Glomerular visceral epithelial cell (primary cell): ENCODE measurements at regions not wholly inside any gene's neighbourhood (a gene's known extent, or its start where the extent isn't known, plus 50 kb on each side); places are given as distances from the start of the nearest gene placed in this dataset.

Experiments
- DNase-seq: peaks from one replicate; pipeline ENCODE4 v3.0.0-alpha.2; 2016; ENCODE audit errors: extremely low spot score

DNA sequence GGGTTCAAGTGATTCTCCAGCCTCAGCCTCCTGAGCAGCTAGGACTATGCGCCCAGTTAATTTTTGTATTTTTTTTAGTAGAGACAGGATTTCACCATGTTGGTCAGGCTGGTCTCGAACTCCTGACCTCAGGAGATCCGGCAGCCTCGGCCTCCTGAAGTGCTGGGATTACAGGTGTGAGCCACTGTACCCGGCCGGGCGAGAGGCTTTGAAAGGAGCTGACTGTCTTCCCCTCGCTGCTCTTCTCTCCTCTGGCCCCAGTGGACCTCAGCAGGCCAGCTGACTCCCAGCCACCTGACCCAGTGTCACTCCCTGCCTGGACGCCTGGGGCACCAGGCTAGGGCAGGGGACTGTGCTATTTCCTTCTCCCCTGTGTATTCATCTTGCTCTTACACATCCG, 89.5 kb upstream of the ANKRD55 start:
- no peak for DNase-seq

DNA sequence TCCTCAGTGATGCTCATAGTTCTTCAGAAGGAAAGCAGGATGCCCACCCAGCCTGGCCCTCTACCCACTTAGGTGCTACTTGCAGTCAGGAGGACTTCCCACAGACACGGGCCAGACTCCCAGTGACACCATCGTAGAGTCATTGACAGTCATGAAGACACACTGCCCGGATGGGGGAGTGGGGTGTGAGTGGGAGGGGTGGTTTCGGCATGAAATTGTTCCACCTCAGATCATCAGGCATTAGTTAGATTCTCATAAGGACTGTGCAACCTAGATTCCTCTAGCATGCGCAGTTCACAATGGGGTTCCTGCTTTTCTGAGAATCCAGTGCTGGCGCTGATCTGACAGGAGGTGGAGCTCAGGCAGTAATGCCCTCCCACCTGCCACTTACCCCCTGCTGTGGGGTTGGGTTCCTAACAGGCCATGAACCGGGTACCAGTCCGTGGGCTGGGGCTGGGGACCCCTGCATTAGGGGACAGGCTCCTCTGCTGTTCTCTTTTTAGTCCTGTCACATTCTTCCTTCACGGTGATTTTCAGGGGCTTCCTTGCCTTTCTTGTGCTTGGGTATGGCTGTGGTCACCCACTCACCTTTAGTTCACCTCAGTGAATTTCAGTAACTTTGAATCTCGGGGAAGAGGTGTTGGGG, 88.2 kb upstream of the ANKRD55 start:
- no peak for DNase-seq

DNA sequence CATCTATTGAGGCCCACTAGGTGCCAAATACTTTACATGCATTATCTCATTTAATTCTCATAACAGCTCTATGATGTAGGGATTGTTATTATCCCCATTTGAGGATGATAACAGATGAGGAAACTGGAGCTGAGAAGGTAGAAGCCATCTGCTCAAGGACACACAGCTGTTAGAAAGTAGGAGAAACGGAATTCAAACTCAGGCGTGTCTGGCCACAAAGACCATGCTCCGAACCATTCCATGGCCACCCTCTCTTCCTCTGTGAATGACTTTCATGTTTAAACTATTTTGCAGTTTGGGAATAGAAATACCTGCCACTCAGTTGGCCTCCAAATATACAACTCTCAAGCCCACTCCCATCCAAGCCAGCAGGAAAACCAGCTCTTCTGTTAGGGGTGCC, 87.6 kb upstream of the ANKRD55 start:
- no peak for DNase-seq

DNA sequence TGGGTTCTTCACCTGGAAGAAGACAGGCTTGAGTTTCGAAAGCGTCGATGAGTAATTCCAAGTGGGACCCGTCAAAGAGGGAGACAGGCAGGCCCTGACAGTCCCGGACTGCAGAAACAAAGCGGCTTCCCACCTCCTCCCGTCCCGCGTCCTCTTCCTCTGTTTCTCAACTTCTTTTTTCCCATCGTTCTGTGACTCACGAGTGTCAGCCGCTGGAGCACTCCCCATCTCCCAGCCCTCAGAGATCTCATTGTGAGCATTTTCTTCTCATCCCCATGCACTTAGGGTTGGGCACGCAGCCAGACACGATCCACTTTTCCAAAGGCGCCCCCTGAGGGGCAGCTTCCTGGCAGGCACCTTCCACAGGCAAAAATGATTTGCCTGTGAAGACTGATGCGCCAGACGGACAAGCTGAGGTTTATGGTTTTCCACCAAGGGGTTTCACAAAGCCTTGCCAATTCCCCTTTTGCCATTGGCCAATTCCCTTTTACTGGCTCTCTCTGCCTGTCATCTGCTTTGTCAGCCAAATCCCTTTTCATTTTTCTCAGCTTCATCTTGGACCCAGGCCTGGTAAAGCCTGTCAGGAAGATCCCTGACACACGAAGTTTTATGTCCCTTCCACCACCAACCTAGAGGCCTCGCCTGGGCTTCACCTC, 86.5 kb upstream of the ANKRD55 start:
- no peak for DNase-seq

DNA sequence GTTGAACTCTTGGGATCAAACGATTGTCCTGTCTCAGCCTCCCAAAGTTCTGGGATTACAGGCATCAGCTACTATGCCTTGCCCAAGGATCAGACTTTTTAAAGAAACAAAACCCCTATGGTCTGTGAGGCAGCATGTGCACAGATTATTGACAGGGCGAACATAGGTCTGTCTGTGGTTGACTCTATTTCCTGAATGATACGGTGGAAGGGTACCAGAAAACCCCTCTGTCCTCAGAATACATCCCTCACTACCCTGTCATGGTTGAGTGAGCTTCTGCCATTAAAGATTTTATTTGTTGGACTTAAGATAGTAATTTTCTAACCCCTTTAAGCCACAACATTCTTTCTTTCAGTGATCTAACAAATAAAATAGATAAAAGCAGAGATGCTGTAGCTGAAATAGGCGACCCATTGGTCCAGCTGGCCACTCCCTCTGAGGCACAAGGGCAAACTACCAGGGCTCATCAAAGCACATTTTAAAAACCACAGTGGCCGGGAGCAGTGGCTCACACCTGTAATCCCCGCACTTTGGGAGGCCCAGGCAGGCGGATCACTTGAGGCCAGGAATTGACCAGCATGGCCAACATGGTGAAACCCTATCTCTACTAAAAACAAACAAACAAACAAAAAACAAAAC, 84.9 kb upstream of the ANKRD55 start:
- peak; percentile 26 for DNase-seq

DNA sequence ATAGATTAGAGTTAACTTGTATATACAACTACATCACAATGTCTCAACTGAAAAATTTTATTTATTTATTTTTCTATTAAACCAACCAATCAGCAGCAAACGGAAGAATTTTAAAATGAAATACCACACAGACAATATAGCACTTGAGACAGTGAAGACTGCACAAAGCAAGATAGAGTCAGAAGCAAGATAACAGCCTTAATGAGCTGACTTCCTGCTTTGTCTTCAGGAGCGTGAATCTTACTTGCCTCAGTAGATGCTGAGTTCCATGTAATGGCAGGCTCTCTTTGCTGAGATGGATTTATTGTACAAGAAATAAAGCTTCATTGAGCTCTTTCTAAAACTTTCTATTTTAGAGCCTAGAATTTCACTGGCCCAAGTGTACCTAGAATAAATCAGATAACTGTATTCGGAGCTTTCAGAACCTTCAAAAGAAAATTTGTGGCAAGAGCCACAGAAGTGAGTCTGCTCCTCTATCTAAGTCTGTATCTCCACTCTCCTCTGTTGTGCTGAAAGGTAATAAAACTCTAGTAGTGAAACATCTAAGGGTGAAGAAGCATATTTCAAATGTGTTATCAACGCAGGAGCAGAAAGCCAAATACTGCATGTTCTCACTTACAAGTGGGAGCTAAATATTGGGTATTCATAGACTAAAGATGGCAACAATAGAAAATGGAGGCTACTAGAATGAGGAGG, 83.3 kb upstream of the ANKRD55 start:
- DNase-seq: no peak

DNA sequence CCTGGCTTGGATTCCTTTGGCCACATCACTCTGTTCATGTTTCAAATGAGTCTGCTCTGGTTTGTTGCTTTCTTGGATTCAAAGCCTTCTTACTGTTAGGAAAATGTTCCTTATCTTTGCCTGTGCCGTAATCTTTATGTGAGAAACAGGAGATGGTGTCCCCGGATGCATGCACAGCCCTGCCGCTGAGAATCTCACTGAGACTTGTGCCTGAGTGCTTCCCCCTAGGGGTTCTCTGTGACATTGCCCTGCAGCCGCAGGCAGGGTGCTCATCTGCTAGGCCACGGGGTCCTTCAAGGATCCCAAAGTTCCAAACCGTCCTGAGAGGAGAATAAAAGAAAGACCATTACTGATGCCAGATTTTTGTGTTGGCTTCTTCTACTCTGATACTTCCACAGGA, 81.4 kb upstream of the ANKRD55 start:
- DNase-seq: no peak

DNA sequence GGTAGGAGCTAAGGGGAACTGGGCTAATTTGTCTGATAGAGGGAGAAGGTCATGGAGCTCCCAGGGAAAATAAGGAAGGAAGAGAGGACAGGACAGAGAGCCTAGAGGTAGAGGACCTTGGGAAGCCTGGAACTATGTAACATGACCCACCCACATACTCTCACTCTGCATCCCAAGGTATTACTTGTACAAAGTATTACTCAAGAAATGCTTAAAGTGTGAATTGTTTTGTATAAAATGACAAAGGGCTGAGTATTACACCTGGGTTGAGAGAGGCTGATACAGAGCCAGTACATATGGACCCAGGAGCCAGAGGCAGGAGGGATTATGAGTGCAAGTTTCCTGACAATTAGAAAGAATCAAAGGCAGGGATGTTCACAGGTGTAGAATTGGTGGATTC, 80.5 kb upstream of the ANKRD55 start:
- no peak for DNase-seq

DNA sequence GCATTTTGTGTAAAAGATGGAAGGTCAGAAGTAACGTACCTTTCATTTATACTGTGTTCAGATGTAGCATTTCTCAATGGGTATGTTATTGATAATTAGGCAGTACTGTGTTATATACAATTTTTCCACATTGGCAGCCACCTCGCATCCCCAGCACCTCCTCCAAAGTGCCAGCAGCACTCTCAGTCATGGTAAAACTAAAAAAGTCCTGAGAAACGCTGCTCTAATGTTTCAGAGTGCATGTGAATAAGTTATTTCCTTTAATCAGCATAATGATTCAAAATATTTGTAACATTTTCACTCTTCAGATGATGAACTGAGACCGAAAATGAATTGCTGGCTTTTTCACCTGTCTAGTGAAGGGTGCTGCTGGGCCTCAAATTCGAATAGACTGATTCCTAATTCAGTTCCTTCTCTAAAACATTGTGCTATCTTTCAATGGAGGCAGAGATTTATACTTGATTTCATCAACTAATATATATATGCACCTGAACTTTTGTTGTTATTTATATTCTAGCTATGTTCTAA, 79.9 kb upstream of the ANKRD55 start:
- DNase-seq: no peak

DNA sequence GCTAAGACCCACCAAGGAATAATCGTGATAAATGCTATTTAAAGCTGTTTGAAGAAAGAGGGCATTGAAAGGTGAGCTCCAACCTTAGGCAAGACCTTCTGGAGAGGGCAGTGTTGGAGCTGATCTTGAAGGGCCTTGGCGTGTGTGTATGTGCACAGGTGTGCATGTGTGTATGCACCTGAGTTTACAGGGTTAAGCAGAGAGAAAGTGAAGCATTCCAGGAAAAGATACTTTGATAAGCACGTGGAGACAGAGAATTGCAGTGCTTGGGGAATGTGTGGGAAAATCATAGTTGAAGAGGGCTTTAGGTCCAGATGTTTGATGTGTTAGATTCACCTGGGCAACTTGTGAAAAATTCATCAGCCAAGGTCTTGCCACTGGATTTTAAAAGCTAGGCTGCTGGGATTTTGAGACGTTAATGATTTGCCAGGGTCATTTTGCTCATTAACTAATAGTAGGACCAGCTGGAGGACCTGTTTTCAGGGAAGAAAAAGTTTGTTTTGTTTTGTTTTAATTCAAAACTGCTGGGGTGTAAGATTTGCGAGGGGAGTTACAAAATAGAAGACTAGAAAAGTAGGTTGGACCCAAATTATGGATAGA, 78.3 kb upstream of the ANKRD55 start:
- no peak for DNase-seq

DNA sequence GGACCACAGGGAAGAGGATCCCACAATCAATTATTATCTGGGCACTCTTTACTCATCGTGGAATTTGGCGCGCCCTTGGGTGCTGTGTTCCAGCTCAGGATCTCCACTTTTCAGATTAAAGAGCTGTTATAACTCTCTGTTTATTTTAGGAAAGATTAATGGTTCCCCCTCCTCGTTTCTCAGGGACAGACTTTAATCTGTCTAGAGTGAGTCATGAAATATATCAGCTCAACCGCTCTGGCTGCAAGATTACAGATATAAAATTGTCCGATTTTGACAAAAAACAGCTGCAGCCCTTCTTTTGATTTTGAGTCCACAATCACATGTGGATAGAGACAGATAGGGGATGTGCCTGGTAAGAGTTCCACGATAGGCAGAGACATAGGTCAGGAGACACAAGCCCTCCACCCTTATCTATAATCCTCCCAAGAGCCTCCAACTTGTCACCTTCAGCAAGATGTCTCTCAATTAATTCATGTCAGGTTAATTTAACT, 77.6 kb upstream of the ANKRD55 start:
- no peak for DNase-seq

DNA sequence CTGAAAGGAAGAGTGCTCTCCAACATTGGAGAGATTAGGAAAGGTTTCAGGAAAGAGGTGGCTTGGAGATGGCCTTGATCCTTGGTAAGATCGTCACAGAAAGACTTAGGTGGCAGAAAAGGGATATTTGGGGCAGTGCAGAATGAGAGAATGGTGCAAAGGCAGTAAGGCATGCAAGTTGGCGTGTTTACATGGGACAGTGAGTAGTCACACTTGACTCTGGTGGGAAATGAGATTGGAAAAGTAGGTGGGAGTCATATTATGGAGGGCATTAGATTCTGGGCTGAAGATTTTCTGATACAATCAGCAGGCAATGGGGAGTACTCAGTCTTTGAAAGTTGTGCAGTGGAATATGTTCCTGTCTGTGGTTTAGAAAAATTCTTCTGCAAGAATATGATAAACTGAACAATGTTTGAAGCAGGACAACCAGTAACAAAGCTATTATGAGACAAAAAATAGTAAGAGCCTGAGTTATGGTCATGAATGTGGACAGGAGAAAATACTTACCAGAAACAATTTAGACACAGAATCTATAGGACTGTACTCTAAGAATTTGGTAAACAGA, 76.2 kb upstream of the ANKRD55 start:
- no peak for DNase-seq

DNA sequence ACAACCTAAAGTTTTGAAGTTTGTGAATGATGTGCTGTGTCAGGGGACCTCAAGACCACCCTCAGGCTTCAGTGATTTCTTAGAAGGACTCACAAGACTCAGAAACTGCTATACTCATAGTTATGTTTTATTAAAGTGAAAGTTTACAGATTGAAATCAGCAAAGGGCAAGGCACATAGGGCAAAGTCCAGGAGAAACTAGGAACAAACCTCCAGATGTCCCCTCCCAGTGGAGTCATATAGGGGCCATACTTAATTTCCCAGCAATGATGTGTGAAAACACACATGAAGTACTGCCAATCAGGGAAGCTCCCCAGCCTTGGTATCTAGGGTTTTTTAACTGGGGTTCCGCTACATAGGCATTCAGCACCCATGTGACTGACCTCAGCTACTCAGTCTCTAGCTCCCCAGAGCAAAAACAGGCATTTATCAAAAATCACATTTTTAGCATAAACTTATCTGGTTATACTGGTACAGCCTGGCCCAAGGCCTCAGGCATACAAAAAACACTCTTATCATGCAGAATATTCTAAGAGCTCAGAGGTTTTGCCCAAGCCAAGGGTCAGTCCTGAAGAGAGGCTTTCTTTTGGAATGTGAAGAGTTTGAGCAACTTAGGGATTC, 74.7 kb upstream of the ANKRD55 start:
- DNase-seq: no peak

DNA sequence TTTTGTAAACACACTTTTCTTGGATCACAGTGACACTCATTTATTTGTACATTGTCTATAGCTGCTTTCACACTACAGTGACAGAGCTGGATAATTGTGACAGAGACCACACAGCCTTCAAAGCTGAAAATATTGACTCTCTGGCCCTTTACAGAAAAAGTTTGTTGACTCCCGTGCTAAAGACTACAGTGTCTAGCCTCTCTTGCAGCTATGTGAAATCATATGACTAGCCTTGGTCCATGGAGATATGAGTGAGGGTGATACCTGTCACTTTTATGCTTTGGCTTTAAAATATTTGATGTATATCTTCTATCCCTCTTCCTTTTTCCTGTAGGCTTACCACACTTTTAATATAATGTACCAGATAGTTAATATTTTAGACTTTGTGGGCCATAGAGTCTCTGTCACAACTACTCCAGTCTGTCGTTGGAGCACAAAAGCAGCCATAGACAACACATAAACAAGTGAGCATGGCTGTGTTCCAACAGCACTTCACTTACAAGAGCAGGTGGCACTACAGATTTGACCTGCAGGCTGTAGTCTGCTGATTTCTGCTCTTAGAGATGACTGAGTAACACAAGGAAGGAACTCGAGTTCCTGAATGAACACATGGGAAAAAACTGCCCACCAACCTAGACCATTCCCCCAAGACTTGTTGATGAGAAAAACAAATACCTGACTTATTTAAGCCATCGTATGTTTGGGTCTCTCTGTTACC, 73.5 kb upstream of the ANKRD55 start:
- DNase-seq: no peak

DNA sequence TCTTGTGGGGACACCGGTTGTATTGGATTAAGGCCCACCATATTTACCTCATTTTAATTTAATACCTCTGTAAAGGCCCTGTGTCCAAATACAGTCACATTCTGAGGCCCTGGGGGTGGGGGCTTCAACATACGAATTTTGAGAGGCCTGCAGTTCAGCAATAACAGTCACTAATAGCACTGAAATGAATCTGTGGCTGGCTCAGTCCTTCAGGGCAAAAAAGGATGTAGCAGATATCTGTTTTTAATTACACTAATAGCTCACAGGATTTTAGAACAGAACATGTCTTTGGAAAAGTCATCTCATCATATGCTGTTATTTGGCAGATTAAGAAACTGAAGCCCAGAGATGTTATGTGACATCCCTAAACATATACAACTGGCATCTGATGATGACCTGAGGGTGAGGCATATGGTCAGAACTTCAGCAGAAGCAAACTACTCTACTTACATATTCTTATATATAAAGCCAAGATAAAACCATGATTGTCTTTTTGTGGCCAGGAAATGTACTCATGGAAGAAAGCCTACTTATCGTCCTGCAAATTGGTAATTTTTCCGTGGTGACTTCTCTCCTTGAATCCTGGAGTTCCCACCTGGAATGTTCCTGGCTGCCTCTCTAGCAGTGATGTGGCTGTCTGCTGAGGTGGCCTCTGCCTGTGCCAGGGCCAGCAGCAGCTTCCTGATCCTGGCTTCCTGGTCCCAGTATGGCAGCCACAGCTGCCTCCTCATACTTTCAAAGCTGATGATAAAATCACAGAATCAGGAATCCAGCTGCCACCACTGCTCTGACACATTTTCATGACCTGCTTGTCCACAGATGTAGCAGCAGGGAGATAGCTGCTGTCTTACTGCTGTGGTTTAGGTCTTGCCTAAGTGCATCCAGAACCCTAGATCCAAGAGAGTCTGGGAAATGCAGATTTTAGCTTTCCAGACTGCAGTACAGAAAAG, 72.1 kb upstream of the ANKRD55 start:
- DNase-seq: no peak

DNA sequence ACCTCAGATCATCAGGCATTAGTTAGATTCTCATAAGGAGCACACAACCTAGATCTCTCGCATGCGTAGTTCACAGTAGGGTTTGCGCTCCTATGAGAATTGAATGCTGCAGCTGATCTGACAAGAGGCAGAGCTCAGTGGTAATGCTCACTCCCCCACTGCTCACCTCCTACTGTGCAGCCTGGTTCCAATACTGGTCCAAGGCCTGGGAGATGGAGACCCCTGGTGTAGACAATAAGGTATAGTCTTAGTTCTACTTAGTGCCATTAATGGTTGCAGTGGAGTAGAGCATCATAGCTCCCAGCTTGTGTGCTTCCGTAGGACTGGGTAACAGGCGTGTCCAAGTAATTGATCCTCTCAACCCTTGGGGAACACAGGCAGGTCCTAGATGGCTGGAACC, 70.4 kb upstream of the ANKRD55 start:
- no peak for DNase-seq

DNA sequence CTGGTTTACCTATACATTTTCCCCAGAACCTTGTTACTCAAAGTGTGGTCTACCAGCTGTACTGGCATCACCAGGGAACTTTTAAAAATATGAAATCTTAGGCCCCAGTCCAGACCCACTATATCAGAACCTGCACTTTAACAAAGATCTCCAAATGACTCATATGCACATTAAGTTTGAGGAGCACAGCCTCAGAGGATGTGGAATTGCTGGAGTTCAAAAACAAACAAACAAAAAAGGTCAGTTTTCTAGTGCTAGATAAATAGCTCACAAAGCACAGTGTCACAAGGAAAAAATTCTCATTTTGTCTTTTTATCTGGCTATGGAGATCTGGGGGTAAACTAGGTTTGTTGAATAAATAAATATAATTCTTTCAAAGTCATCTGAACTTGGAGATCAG, 68.9 kb upstream of the ANKRD55 start:
- no peak for DNase-seq

DNA sequence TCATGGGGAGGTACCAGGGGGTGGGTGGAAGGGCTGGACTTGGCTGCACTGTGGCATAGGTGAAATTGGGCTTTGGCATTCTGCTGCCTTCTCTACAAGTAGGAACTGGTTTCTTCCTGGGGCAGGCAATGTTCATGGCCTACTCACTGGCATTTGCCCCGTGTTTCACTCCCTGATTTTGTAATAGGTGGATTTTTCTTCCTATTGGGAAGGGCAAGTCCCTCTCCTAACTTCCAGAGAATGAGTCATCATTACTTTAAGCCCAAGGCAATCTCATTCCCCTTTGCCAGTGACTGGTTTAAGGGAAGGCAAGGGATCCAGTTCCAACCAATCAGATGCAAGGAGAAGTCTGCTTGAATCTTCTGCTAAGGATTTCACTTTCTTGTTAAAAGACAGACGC, 67.9 kb upstream of the ANKRD55 start:
- DNase-seq: no peak

DNA sequence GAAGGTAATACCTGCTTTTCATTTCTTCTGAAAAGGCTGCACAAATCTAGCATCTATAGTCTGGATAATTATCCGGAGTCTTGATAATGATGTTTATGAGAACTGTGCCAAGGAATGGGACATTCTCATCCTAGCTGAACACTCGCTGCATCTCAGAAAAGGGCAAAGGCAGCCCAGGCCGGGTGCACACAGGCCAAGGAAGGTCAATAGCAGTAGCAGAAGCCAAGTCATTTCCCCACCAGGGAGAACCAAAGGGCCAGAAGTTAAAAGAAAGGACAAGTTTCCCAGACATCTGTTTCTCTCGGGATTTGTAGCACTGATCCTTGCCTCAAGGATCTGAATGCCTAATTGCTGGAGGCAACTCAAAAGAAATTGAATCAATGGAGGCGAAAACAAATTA, 66.1 kb upstream of the ANKRD55 start:
- no peak for DNase-seq
